B cell (primary cell): ENCODE measurements at regions not wholly inside any gene's neighbourhood (a gene's known extent, or its start where the extent isn't known, plus 50 kb on each side); places are given as distances from the start of the nearest gene placed in this dataset.

Source experiments
- ATAC-seq: fragments of 200-7000 bp; cut with Tn5 transposase; one replicate; pipeline ENCODE4 v1.10.0; 2021; ENCODE audit warnings: low read depth, mild to moderate bottlenecking, moderate number of reproducible peaks, moderate library complexity
- CTCF ChIA-PET: fragments of 350-600 bp; sonication (Branson Sonifier 250); formaldehyde crosslinking; loops from one replicate; lab custom pipeline; 2021; ENCODE audit warnings: antibody characterized with exemption, inconsistent platforms; lab: Charles Lee
- POLR2A ChIA-PET: fragments of 350-600 bp; sonication (Branson Sonifier 250); formaldehyde crosslinking; loops from one replicate; lab custom pipeline; 2021; ENCODE audit warnings: antibody characterized with exemption; lab: Charles Lee
- DNase-seq: peaks from one replicate; pipeline ENCODE4 v3.0.0; 2013
- H2AFZ ChIP-seq: 2 replicates; pipeline ENCODE4 v1.6.1; 2012; ENCODE audit warnings: mild to moderate bottlenecking, low read depth, low read length; ENCODE audit not compliant: insufficient read depth, poor library complexity, severe bottlenecking
- H3K27ac ChIP-seq, 2 donors: 1 replicate in 1 of 2; 2 replicates in 1 of 2; pipeline ENCODE4 v1.5.1; 2012 to 2013; ENCODE audit warnings: low read length in 2 of 2, mild to moderate bottlenecking in 2 of 2, moderate library complexity in 1 of 2
- H3K27me3 ChIP-seq, 4 experiments: fragments of 200-600 bp in 1 of 4; sonication (generic) in 1 of 4; replicated peaks in 1 of 4; 1 replicate in 2 of 4; 2 replicates in 2 of 4; pipeline versions ENCODE4 v1.6.1 to v1.7.0; 2013 to 2016; ENCODE audit warnings: low read length in 3 of 4, mild to moderate bottlenecking in 2 of 4, mixed read lengths in 1 of 4, moderate library complexity in 1 of 4; ENCODE audit not compliant: insufficient read depth in 4 of 4, control insufficient read depth in 3 of 4; ENCODE audit errors: control extremely low read depth in 1 of 4
- H3K36me3 ChIP-seq, 2 experiments: replicated peaks in 1 of 2; 1 replicate in 1 of 2; 2 replicates in 1 of 2; pipeline versions ENCODE4 v1.6.1 to v1.7.1; 2013; ENCODE audit warnings: low read length in 1 of 2; ENCODE audit not compliant: insufficient read depth in 2 of 2, control insufficient read depth in 1 of 2; ENCODE audit errors: control extremely low read depth in 1 of 2, extremely low read depth in 1 of 2
- H3K4me1 ChIP-seq, 2 donors: fragments of 200-600 bp in 1 of 2; sonication (generic) in 1 of 2; 1 replicate in 1 of 2; 2 replicates in 1 of 2; pipeline versions ENCODE4 v1.5.1 to v1.6.1; 2013 to 2017; ENCODE audit warnings: low read length in 2 of 2; ENCODE audit not compliant: control insufficient read depth in 2 of 2, insufficient read depth in 2 of 2
- H3K4me2 ChIP-seq: replicated peaks from 2 replicates; pipeline ENCODE3; 2012; ENCODE audit warnings: mild to moderate bottlenecking, low read depth, low read length; ENCODE audit not compliant: poor library complexity, severe bottlenecking
- H3K4me3 ChIP-seq, 5 experiments: fragments of 200-600 bp in 1 of 5; sonication (generic) in 1 of 5; 1 replicate in 3 of 5; 2 replicates in 2 of 5; pipeline versions ENCODE4 v1.5.1 to v1.7.0; 2011 to 2016; ENCODE audit warnings: low read length in 4 of 5, mild to moderate bottlenecking in 4 of 5, low read depth in 2 of 5, control low read depth in 1 of 5, moderate library complexity in 1 of 5; ENCODE audit not compliant: insufficient read depth in 1 of 5; ENCODE audit errors: control extremely low read depth in 1 of 5, extremely low read depth in 1 of 5
- H3K79me2 ChIP-seq: fragments of 200-600 bp; sonication (generic); one replicate; pipeline ENCODE4 v1.6.0; 2016; ENCODE audit warnings: low read length; ENCODE audit not compliant: control insufficient read depth, insufficient read depth
- H3K9ac ChIP-seq: fragments of 200-600 bp; sonication (generic); 2 replicates; pipeline ENCODE4 v1.6.1; 2017; ENCODE audit warnings: mild to moderate bottlenecking, low read length, moderate library complexity
- H3K9me3 ChIP-seq, 3 donors: one replicate each; pipeline versions ENCODE4 v1.6.1 to v1.7.1; 2013; ENCODE audit warnings: low read length in 2 of 3; ENCODE audit not compliant: control insufficient read depth in 2 of 3, insufficient read depth in 1 of 3; ENCODE audit errors: control extremely low read depth in 1 of 3
- H4K20me1 ChIP-seq: 2 replicates; pipeline ENCODE4 v1.6.0; 2012; ENCODE audit warnings: mild to moderate bottlenecking, low read length; ENCODE audit not compliant: insufficient read depth, control insufficient read depth, poor library complexity, severe bottlenecking
- H3K27ac Mint-ChIP-seq: one replicate; pipeline ENCODE4 v1.8.0; 2021; ENCODE audit warnings: mixed read lengths
- H3K27me3 Mint-ChIP-seq: one replicate; pipeline ENCODE4 v1.8.0; 2021; ENCODE audit warnings: mixed read lengths
- H3K4me1 Mint-ChIP-seq: one replicate; pipeline ENCODE4 v1.8.0; 2021; ENCODE audit warnings: mixed read lengths
- H3K4me3 Mint-ChIP-seq: one replicate; pipeline ENCODE4 v1.8.0; 2021; ENCODE audit warnings: mixed read lengths
- H3K9me3 Mint-ChIP-seq: one replicate; pipeline ENCODE4 v1.8.0; 2022; ENCODE audit warnings: mixed read lengths; ENCODE audit not compliant: insufficient read depth
- CTCF ChIP-seq: fragments of 200-600 bp; IDR thresholded peaks from one replicate; pipeline ENCODE4 v1.8.0; 2022; ENCODE audit warnings: antibody characterized with exemption, mild to moderate bottlenecking
- EZH2 ChIP-seq: IDR thresholded peaks from 2 replicates; pipeline ENCODE4 v1.6.1; 2012; ENCODE audit warnings: borderline replicate concordance, low read depth, mild to moderate bottlenecking, moderate library complexity, low read length; ENCODE audit not compliant: insufficient read depth, poor library complexity, severe bottlenecking
- WGBS: methylation state at CpG from one replicate; pipeline ENCODE4 v1.1.5; 2013; ENCODE audit warnings: missing lambda C conversion rate; ENCODE audit not compliant: insufficient coverage; 5-methylcytosine and 5-hydroxymethylcytosine counted together
- intact Hi-C: fragments of 100-400 bp; cut with micrococcal nuclease; formaldehyde crosslinking; loops from one replicate; pipeline ENCODE4 v1.10.0; 2022

GRCh38 chr20:11034025-11034424 is 360.2 kb upstream of the JAG1 start:
- H2AFZ ChIP-seq = no peak overlapping the region
- no peaks in the 10 kb centered on the region for H3K36me3 ChIP-seq
- no peaks in the 10 kb centered on the region for H3K4me1 Mint-ChIP-seq
- no peaks in the 10 kb centered on the region for H3K79me2 ChIP-seq
- WGBS = 92% methylated on average over 3 of the region's 3 CpGs
- POLR2A ChIA-PET = no interaction called here
- TF ChIP-seq CTCF = no peak
- TF ChIP-seq EZH2 = no peak
- no peak overlapping the region for H3K4me3 Mint-ChIP-seq
- H3K9me3 Mint-ChIP-seq = peaks cover 5% of the 10 kb centered on the region
- no peaks in the 10 kb centered on the region for H3K27me3 ChIP-seq
- H3K4me3 ChIP-seq = no peak overlapping the region
- no peaks in the 10 kb centered on the region for H3K9me3 ChIP-seq
- CTCF ChIA-PET = no interaction called here
- H3K27me3 Mint-ChIP-seq = no peaks in the 10 kb centered on the region
- no peak overlapping the region for H3K27ac ChIP-seq
- intact Hi-C loops = no loop called here
- no peak overlapping the region for H3K27ac Mint-ChIP-seq
- no peaks in the 10 kb centered on the region for H3K4me1 ChIP-seq
- no peak overlapping the region for H3K9ac ChIP-seq
- no peak for DNase-seq
- no peak for ATAC-seq
- H4K20me1 ChIP-seq = no peaks in the 10 kb centered on the region
- no peak overlapping the region for H3K4me2 ChIP-seq

GRCh38 chr20:11035211-11035610 is 361.4 kb upstream of the JAG1 start:
- Histone ChIP-seq H3K27ac (no peak overlapping the region), H3K4me3 (no peak overlapping the region), H3K4me2 (no peak overlapping the region), H3K4me1 (no peaks in the 10 kb centered on the region), H3K9ac (no peak overlapping the region), H3K79me2 (no peaks in the 10 kb centered on the region), H3K27me3 (no peaks in the 10 kb centered on the region), H3K36me3 (no peaks in the 10 kb centered on the region), H3K9me3 (no peaks in the 10 kb centered on the region), H4K20me1 (no peaks in the 10 kb centered on the region), H2AFZ (no peak overlapping the region)
- H3K9me3 Mint-ChIP-seq = peaks cover 5% of the 10 kb centered on the region
- ATAC-seq (no peak), DNase-seq (no peak)
- H3K27me3 Mint-ChIP-seq = no peaks in the 10 kb centered on the region
- no peaks in the 10 kb centered on the region for H3K4me1 Mint-ChIP-seq
- no peak overlapping the region for H3K4me3 Mint-ChIP-seq
- ChIA-PET POLR2A (no interaction called here), CTCF (no interaction called here)
- TF ChIP-seq EZH2 = no peak
- no peak for TF ChIP-seq CTCF
- no peak overlapping the region for H3K27ac Mint-ChIP-seq
- 67% methylated on average over 3 of the region's 3 CpGs for WGBS
- intact Hi-C loops = no loop called here
